ENCODE measurements at regions not wholly inside any gene's neighbourhood (a gene's known extent, or its start where the extent isn't known, plus 50 kb on each side); places are given as distances from the start of the nearest gene placed in this dataset.

- Histone ChIP-seq H3K9me3 (no peaks in the 10 kb centered on the region), H3K36me3 (ENCODE audit: low read depth, missing control alignments) (no peaks in the 10 kb centered on the region), H3K4me3 (no peak overlapping the region), H3K27ac (no peak overlapping the region), H3K27me3 (no peaks in the 10 kb centered on the region), H3K4me1 (no peaks in the 10 kb centered on the region)
- DNase-seq, result no peak
- TF ChIP-seq CTCF (IDR thresholded peaks at IDR 0.05) (no peak), POLR2A (IDR thresholded peaks at IDR 0.05) (no peak)
- 93% methylated on average over 1 of the region's 1 CpG for WGBS, 2 donors
- intact Hi-C loops (cut with DNase I; ENCODE audit: low total_unique reads), result no loop called here
These were observed 179.6 kb upstream of the STT3B start for GRCh38 chr3:31353166-31353565.

GRCh38 chr3:31354373-31354772 is 178.4 kb upstream of the STT3B start:
- H3K36me3 ChIP-seq (ENCODE audit: low read depth, missing control alignments), result no peaks in the 10 kb centered on the region
- intact Hi-C loops (cut with DNase I; ENCODE audit: low total_unique reads), result no loop called here
- no peaks in the 10 kb centered on the region for H3K4me1 ChIP-seq
- H3K9me3 ChIP-seq, result no peaks in the 10 kb centered on the region
- no peaks in the 10 kb centered on the region for H3K27me3 ChIP-seq
- no peak overlapping the region for H3K27ac ChIP-seq
- TF ChIP-seq CTCF (IDR thresholded peaks at IDR 0.05) (no peak), POLR2A (IDR thresholded peaks at IDR 0.05) (no peak)
- DNase-seq, result no peak
- H3K4me3 ChIP-seq, result no peak overlapping the region

- DNase-seq, result no peak
- H3K4me1 ChIP-seq, result no peaks in the 10 kb centered on the region
- intact Hi-C loops (cut with DNase I; ENCODE audit: low total_unique reads), result no loop called here
- no peaks in the 10 kb centered on the region for H3K36me3 ChIP-seq (ENCODE audit: low read depth, missing control alignments)
- no peak overlapping the region for H3K4me3 ChIP-seq
- WGBS, 2 donors, result 96% methylated on average over 5 of the region's 5 CpGs
- TF ChIP-seq CTCF (IDR thresholded peaks at IDR 0.05) (no peak), POLR2A (IDR thresholded peaks at IDR 0.05) (no peak)
- no peaks in the 10 kb centered on the region for H3K27me3 ChIP-seq
- no peak overlapping the region for H3K27ac ChIP-seq
- no peaks in the 10 kb centered on the region for H3K9me3 ChIP-seq
These were observed 176.9 kb upstream of the STT3B start for GRCh38 chr3:31355807-31356206.

- no peak for DNase-seq
- no peaks in the 10 kb centered on the region for H3K9me3 ChIP-seq
- intact Hi-C loops (cut with DNase I; ENCODE audit: low total_unique reads), result no loop called here
- WGBS, 2 donors, result 89% methylated on average over 9 of the region's 9 CpGs
- H3K27me3 ChIP-seq, result no peaks in the 10 kb centered on the region
- no peak overlapping the region for H3K4me3 ChIP-seq
- H3K27ac ChIP-seq, result no peak overlapping the region
- peaks cover 8% of the 10 kb centered on the region for H3K4me1 ChIP-seq
- H3K36me3 ChIP-seq (ENCODE audit: low read depth, missing control alignments), result no peaks in the 10 kb centered on the region
- TF ChIP-seq POLR2A (IDR thresholded peaks at IDR 0.05) (no peak), CTCF (IDR thresholded peaks at IDR 0.05) (no peak)
These were observed 175.8 kb upstream of the STT3B start for GRCh38 chr3:31356941-31357340.

GRCh38 chr3:31357451-31357850 is 175.3 kb upstream of the STT3B start:
- Histone ChIP-seq H3K36me3 (ENCODE audit: low read depth, missing control alignments) (no peaks in the 10 kb centered on the region), H3K27me3 (no peaks in the 10 kb centered on the region), H3K9me3 (no peaks in the 10 kb centered on the region), H3K4me3 (no peak overlapping the region), H3K27ac (no peak overlapping the region), H3K4me1 (peaks cover 8% of the 10 kb centered on the region)
- no peak for TF ChIP-seq POLR2A (IDR thresholded peaks at IDR 0.05)
- TF ChIP-seq CTCF (IDR thresholded peaks at IDR 0.05), result no peak
- DNase-seq, result no peak
- 92 to 95% methylated on average over 2 of the region's 2 CpGs for WGBS, 2 donors
- intact Hi-C loops (cut with DNase I; ENCODE audit: low total_unique reads), result no loop called here
